ENCODE measurements at regions not wholly inside any gene's neighbourhood (a gene's known extent, or its start where the extent isn't known, plus 50 kb on each side); places are given as distances from the start of the nearest gene placed in this dataset.

- TF ChIP-seq CEBPB (IDR thresholded peaks at IDR 0.05; ENCODE audit: low read depth, low read length) (no peak), POLR2A (IDR thresholded peaks at IDR 0.05; ENCODE audit: low read depth, low read length) (no peak), CTCF (conservative IDR thresholded peaks at IDR 0.05; ENCODE audit: low read depth, low read length) (no peak), FOS (IDR thresholded peaks at IDR 0.05; ENCODE audit: low read depth, low read length) (no peak), BHLHE40 (IDR thresholded peaks at IDR 0.05; ENCODE audit: low read depth, low read length) (no peak), RAD21 (IDR thresholded peaks at IDR 0.05; ENCODE audit: low read length) (no peak), RFX5 (IDR thresholded peaks at IDR 0.05; ENCODE audit: low read depth, low read length) (no peak), USF2 (IDR thresholded peaks at IDR 0.05; ENCODE audit: low read depth, low read length) (no peak), MAFK (IDR thresholded peaks at IDR 0.05; ENCODE audit: low read depth, low read length) (no peak), NFE2L2 (IDR thresholded peaks at IDR 0.05; ENCODE audit: low read depth, low read length) (no peak), CHD1 (IDR thresholded peaks at IDR 0.05; ENCODE audit: low read depth, low read length) (no peak), MXI1 (IDR thresholded peaks at IDR 0.05; ENCODE audit: borderline replicate concordance, low read depth, low read length) (no peak), MAZ (IDR thresholded peaks at IDR 0.05; ENCODE audit: borderline replicate concordance, low read depth, low read length) (no peak), ELK1 (IDR thresholded peaks at IDR 0.05; ENCODE audit: borderline replicate concordance, low read depth, low read length) (no peak)
Measured at GRCh38 chr12:13594731-13595514, 386.5 kb downstream of the GRIN2B start.

Measured in IMR-90 (cell line).